ENCODE measurements at regions not wholly inside any gene's neighbourhood (a gene's known extent, or its start where the extent isn't known, plus 50 kb on each side); places are given as distances from the start of the nearest gene placed in this dataset.
A peak's percentile ranks its signal among the peaks of the same experiment; 100 is the strongest.
"Not testable (repeated sequence)": the region's sequence is repeated elsewhere in the genome, so short reads cannot be mapped to it uniquely, and the experiment has no call there.

DNA sequence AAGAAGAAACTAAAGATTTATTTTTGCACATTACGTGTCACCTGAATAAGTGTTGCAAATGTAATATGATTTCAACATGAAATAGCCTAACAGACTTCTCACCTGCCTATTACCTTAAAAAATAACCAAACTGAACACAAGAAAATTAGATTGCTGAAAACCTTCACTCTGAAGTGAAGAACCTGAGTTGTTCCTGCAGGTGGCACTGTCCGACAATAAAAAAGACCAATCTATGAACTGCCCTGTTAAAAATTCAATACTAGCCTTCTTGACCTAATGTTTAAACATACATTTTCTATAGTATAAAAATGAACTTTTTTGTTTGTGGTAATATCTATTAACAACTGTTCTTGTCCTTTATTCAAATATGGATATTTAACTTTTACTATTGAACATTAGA, 69.2 kb upstream of the PNPLA4 start:
- H3K9me2 ChIP-seq (replicated peaks; ENCODE audit: control insufficient read depth, low read length) = no peaks in the 10 kb centered on the region
- TF ChIP-seq, protein P1, sequence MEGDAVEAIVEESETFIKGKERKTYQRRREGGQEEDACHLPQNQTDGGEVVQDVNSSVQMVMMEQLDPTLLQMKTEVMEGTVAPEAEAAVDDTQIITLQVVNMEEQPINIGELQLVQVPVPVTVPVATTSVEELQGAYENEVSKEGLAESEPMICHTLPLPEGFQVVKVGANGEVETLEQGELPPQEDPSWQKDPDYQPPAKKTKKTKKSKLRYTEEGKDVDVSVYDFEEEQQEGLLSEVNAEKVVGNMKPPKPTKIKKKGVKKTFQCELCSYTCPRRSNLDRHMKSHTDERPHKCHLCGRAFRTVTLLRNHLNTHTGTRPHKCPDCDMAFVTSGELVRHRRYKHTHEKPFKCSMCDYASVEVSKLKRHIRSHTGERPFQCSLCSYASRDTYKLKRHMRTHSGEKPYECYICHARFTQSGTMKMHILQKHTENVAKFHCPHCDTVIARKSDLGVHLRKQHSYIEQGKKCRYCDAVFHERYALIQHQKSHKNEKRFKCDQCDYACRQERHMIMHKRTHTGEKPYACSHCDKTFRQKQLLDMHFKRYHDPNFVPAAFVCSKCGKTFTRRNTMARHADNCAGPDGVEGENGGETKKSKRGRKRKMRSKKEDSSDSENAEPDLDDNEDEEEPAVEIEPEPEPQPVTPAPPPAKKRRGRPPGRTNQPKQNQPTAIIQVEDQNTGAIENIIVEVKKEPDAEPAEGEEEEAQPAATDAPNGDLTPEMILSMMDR (IDR thresholded peaks at IDR 0.05; ENCODE audit: low read depth, low read length, poor library complexity, severe bottlenecking) = peak; percentile 37
- no peak for TF ChIP-seq EZH2phosphoT487 (IDR thresholded peaks at IDR 0.05; ENCODE audit: borderline replicate concordance, low read length)
- no peaks in the 10 kb centered on the region for H3K9me3 ChIP-seq (ENCODE audit: control insufficient read depth, insufficient read depth, low read length)
- no peaks in the 10 kb centered on the region for H3K36me3 ChIP-seq (ENCODE audit: control insufficient read depth, low read length)
- no peaks in the 10 kb centered on the region for H3K79me2 ChIP-seq (ENCODE audit: control insufficient read depth, low read length)
- no peaks in the 10 kb centered on the region for H3K4me1 ChIP-seq (ENCODE audit: control insufficient read depth, low read length)
- H3K27ac ChIP-seq (ENCODE audit: low read depth, low read length) = no peak overlapping the region
- no peak overlapping the region for H3K4me3 ChIP-seq (ENCODE audit: low read length)
- no peaks in the 10 kb centered on the region for H3F3A ChIP-seq (ENCODE audit: control insufficient read depth, insufficient read depth)
- no peaks in the 10 kb centered on the region for H3K27me3 ChIP-seq (ENCODE audit: control insufficient read depth, low read length)
- H4K20me1 ChIP-seq (ENCODE audit: control insufficient read depth, insufficient read depth, low read depth, low read length) = no peaks in the 10 kb centered on the region
- no peak overlapping the region for H3K4me2 ChIP-seq (ENCODE audit: low read length)

DNA sequence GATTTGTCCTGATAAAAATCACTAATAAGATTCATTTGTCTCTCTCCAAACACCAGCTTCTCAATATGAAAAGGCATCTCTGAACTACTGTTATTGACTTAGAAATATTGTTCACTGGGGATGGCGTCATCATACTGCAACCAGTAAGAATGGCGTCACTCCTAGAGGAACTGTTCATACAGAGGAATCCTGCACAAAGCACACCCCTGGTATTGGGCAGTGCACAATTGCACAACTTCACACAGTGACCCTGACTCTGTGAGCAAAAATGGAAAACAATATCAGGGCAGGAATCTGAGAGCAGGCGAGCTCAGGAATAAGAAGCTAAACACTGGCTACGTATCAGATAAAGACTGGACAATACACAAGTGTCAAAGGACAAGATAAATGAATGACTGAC, 66.7 kb upstream of the PNPLA4 start:
- no peak overlapping the region for H3K4me2 ChIP-seq (ENCODE audit: low read length)
- no peaks in the 10 kb centered on the region for H3K9me2 ChIP-seq (replicated peaks; ENCODE audit: control insufficient read depth, low read length)
- no peaks in the 10 kb centered on the region for H3K79me2 ChIP-seq (ENCODE audit: control insufficient read depth, low read length)
- H3K36me3 ChIP-seq (ENCODE audit: control insufficient read depth, low read length) = no peaks in the 10 kb centered on the region
- no peaks in the 10 kb centered on the region for H3K27me3 ChIP-seq (ENCODE audit: control insufficient read depth, low read length)
- no peaks in the 10 kb centered on the region for H3K9me3 ChIP-seq (ENCODE audit: control insufficient read depth, insufficient read depth, low read length)
- H3K4me1 ChIP-seq (ENCODE audit: control insufficient read depth, low read length) = no peaks in the 10 kb centered on the region
- H3K4me3 ChIP-seq (ENCODE audit: low read length) = no peak overlapping the region
- no peak for TF ChIP-seq EZH2phosphoT487 (IDR thresholded peaks at IDR 0.05; ENCODE audit: borderline replicate concordance, low read length)
- TF ChIP-seq, protein P1 (IDR thresholded peaks at IDR 0.05; ENCODE audit: low read depth, low read length, poor library complexity, severe bottlenecking) = no peak
- H4K20me1 ChIP-seq (ENCODE audit: control insufficient read depth, insufficient read depth, low read depth, low read length) = no peaks in the 10 kb centered on the region
- no peak overlapping the region for H3K27ac ChIP-seq (ENCODE audit: low read depth, low read length)
- no peaks in the 10 kb centered on the region for H3F3A ChIP-seq (ENCODE audit: control insufficient read depth, insufficient read depth)

DNA sequence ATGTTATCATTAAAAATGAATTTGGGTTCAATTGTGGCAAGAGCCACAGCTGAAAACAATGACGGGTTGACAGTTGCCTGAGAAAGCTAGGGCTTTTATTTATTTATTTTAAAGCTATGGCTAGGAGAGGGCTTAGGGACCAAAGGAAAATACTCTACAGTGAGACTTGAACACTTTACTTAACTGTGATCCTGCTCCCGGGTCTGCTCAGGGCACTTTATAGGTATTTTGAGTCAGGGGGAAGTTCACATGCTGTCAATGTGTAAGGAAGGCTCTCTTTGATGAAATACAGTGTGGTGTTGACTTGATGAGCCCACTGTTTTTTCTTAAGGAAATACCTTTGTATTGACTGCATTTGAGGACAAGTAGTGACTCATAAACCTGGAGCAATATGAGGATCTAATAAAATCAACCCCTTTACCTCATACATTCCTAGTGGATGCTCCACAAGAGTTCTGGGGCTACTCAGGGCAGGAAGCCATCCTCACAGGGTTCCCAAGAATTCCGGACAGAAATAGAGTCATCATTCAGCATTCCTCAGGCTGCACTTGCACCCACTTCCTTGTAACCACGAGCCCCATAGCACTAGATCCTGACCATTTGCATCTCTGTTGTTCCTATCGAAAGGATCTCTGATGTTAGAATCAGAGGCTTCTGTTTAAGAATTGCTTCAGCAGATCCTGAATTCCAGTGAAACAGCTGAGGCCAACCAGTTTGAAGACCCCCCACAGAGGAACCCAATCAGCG, 61.0 kb upstream of the PNPLA4 start:
- H4K20me1 ChIP-seq (ENCODE audit: control insufficient read depth, insufficient read depth, low read depth, low read length); H3K27ac ChIP-seq (ENCODE audit: low read depth, low read length); H3K4me3 ChIP-seq (ENCODE audit: low read length); H3K27me3 ChIP-seq (ENCODE audit: control insufficient read depth, low read length); H3K79me2 ChIP-seq (ENCODE audit: control insufficient read depth, low read length); H3K4me1 ChIP-seq (ENCODE audit: control insufficient read depth, low read length); H3K36me3 ChIP-seq (ENCODE audit: control insufficient read depth, low read length); H3K9me2 ChIP-seq (replicated peaks; ENCODE audit: control insufficient read depth, low read length); H3K9me3 ChIP-seq (ENCODE audit: control insufficient read depth, insufficient read depth, low read length); H3F3A ChIP-seq (ENCODE audit: control insufficient read depth, insufficient read depth); H3K4me2 ChIP-seq (ENCODE audit: low read length): not testable (repeated sequence)

DNA sequence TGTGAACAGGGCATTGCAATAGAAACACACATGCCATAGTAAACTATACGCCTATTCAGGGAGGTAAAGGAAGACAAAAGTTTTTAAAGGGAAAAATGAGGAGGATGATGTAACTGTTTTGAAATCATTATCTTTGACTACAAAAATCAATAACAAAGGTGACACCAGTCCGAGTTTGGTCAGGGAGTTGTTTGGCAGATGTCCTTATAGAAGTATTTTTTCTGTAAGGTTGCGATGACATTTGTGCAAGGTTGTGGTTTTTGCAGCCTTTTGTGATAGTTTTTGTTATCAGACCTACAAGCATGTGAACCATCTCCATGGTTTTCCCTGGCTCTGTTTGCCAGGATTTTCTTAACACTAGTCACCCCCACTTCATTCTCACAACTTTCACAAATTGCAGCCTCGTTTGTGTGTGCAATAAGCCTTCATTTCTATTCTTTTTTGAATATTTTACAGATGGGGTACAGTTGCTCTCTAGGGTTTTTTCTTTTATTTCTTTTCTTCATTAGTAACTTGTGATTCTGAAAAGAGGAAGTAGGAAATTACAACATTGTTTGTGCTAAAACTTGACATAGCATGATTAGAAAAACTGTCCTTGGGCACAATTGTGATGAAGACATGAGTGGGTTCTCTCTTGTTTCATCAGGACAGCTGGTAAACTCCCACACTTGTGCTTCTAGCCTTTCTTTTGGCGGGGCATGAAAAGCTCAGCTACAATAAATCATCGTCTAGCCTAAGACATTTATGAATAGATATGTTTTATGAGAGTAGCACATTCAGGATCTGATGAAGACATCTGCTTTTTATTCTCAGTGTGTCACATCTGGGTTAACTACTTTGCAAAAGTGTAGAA, 60.2 kb upstream of the PNPLA4 start:
- Histone ChIP-seq H3K27ac (ENCODE audit: low read depth, low read length) (no peak overlapping the region), H3K4me3 (ENCODE audit: low read length) (no peak overlapping the region), H3K9me3 (ENCODE audit: control insufficient read depth, insufficient read depth, low read length) (no peaks in the 10 kb centered on the region), H4K20me1 (ENCODE audit: control insufficient read depth, insufficient read depth, low read depth, low read length) (no peaks in the 10 kb centered on the region), H3K9me2 (replicated peaks; ENCODE audit: control insufficient read depth, low read length) (no peaks in the 10 kb centered on the region), H3K4me2 (ENCODE audit: low read length) (no peak overlapping the region), H3K27me3 (ENCODE audit: control insufficient read depth, low read length) (no peaks in the 10 kb centered on the region), H3K4me1 (ENCODE audit: control insufficient read depth, low read length) (no peaks in the 10 kb centered on the region), H3K79me2 (ENCODE audit: control insufficient read depth, low read length) (no peaks in the 10 kb centered on the region), H3K36me3 (ENCODE audit: control insufficient read depth, low read length) (no peaks in the 10 kb centered on the region), H3F3A (ENCODE audit: control insufficient read depth, insufficient read depth) (no peaks in the 10 kb centered on the region)
- TF ChIP-seq EZH2phosphoT487 (IDR thresholded peaks at IDR 0.05; ENCODE audit: borderline replicate concordance, low read length) = no peak
- TF ChIP-seq, protein P1 (IDR thresholded peaks at IDR 0.05; ENCODE audit: low read depth, low read length, poor library complexity, severe bottlenecking) = no peak

DNA sequence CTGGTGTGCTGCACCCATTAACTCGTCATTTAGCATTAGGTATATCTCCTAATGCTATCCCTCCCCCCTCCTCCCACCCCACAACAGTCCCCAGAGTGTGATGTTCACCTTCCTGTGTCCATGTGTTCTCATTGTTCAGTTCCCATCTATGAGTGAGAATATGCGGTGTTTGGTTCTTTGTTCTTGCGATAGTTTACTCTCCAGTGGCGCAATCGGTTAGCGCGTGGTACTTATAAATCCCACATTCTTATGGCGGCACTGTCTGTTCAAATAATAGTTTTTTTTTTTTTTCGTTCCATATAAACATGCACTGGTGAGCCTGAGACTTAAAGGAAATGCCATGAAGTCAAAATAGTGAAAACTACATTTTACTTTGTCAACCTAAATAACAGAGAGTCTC, 59.5 kb upstream of the PNPLA4 start:
- not testable (repeated sequence) for H3K27me3 ChIP-seq (ENCODE audit: control insufficient read depth, low read length); H3K79me2 ChIP-seq (ENCODE audit: control insufficient read depth, low read length); H3K9me3 ChIP-seq (ENCODE audit: control insufficient read depth, insufficient read depth, low read length); H3K4me1 ChIP-seq (ENCODE audit: control insufficient read depth, low read length); H3K9me2 ChIP-seq (replicated peaks; ENCODE audit: control insufficient read depth, low read length); H3F3A ChIP-seq (ENCODE audit: control insufficient read depth, insufficient read depth); H4K20me1 ChIP-seq (ENCODE audit: control insufficient read depth, insufficient read depth, low read depth, low read length); H3K36me3 ChIP-seq (ENCODE audit: control insufficient read depth, low read length); H3K4me2 ChIP-seq (ENCODE audit: low read length); H3K4me3 ChIP-seq (ENCODE audit: low read length); H3K27ac ChIP-seq (ENCODE audit: low read depth, low read length)
